AG08395 (cell line): ENCODE measurements at regions not wholly inside any gene's neighbourhood (a gene's known extent, or its start where the extent isn't known, plus 50 kb on each side); places are given as distances from the start of the nearest gene placed in this dataset.
A peak's percentile ranks its signal among the peaks of the same experiment; 100 is the strongest.
"Not testable (repeated sequence)": the region's sequence is repeated elsewhere in the genome, so short reads cannot be mapped to it uniquely, and the experiment has no call there.

Experiments
- DNase-seq: peaks from one replicate; pipeline ENCODE4 v3.0.0; 2012; ENCODE audit warnings: mixed read lengths, low spot score

GRCh38 chr11:130550984-130551383, 102.5 kb downstream of the ADAMTS15 start:
- no peak for DNase-seq

- DNase-seq, result no peak
Measured at GRCh38 chr11:130551388-130551787, 102.9 kb downstream of the ADAMTS15 start.

GRCh38 chr11:130553306-130553705, 104.9 kb downstream of the ADAMTS15 start:
- peak; percentile 76 for DNase-seq

GRCh38 chr11:130554241-130555055, 106.0 kb downstream of the ADAMTS15 start:
- DNase-seq, result no peak

- peak; percentile 70 for DNase-seq
Measured at GRCh38 chr11:130555251-130555841, 106.9 kb downstream of the ADAMTS15 start.

- no peak for DNase-seq
Measured at GRCh38 chr11:130560000-130560780, 111.7 kb downstream of the ADAMTS15 start.

- no peak for DNase-seq
Measured at GRCh38 chr11:130560781-130561109, 112.3 kb downstream of the ADAMTS15 start.

- no peak for DNase-seq
Measured at GRCh38 chr11:130561441-130561881, 113.0 kb downstream of the ADAMTS15 start.

GRCh38 chr11:130562549-130562948, 114.1 kb downstream of the ADAMTS15 start:
- no peak for DNase-seq

GRCh38 chr11:130566360-130566759, 117.9 kb downstream of the ADAMTS15 start:
- not testable (repeated sequence) for DNase-seq

GRCh38 chr11:130571519-130571918, 123.1 kb downstream of the ADAMTS15 start:
- no peak for DNase-seq

GRCh38 chr11:130571947-130572584, 123.6 kb downstream of the ADAMTS15 start:
- no peak for DNase-seq

- no peak for DNase-seq
Measured at GRCh38 chr11:130573767-130574166, 125.3 kb downstream of the ADAMTS15 start.

GRCh38 chr11:130574740-130575139, 126.3 kb downstream of the ADAMTS15 start:
- DNase-seq, result no peak

- no peak for DNase-seq
Measured at GRCh38 chr11:130576146-130576545, 127.7 kb downstream of the ADAMTS15 start.

GRCh38 chr11:130578738-130579368, 130.4 kb downstream of the ADAMTS15 start:
- no peak for DNase-seq

GRCh38 chr11:130580372-130580771, 131.9 kb downstream of the ADAMTS15 start:
- DNase-seq, result peak; percentile 83

- DNase-seq, result peak; percentile 46
Measured at GRCh38 chr11:130580891-130581492, 132.5 kb downstream of the ADAMTS15 start.

- DNase-seq, result no peak
Measured at GRCh38 chr11:130581646-130582045, 133.2 kb downstream of the ADAMTS15 start.

- DNase-seq, result no peak
Measured at GRCh38 chr11:130582176-130582575, 133.7 kb downstream of the ADAMTS15 start.

GRCh38 chr11:130582981-130583380, 134.5 kb downstream of the ADAMTS15 start:
- DNase-seq, result no peak
